ENCODE measurements at regions not wholly inside any gene's neighbourhood (a gene's known extent, or its start where the extent isn't known, plus 50 kb on each side); places are given as distances from the start of the nearest gene placed in this dataset.
"Not testable (repeated sequence)": the region's sequence is repeated elsewhere in the genome, so short reads cannot be mapped to it uniquely, and the experiment has no call there.

GRCh38 chr16:73956587-73957494, 339.8 kb upstream of the PSMD7 start:
- no peaks in the 10 kb centered on the region; the same call in 1 of the 2 replicates for H3K36me3 ChIP-seq (ENCODE audit: insufficient read depth, low read length)
- no peaks in the 10 kb centered on the region for H3K9me3 ChIP-seq (ENCODE audit: control insufficient read depth, insufficient read depth, low read length)
- H3K9ac ChIP-seq (ENCODE audit: low read depth, low read length): no peak overlapping the region
- 0 out of 2 replicates have a peak, but pooled peaks cover 5% of the 10 kb centered on the region for H3K4me1 ChIP-seq (ENCODE audit: insufficient read depth, low read length)

GRCh38 chr16:73955702-73956101, 340.9 kb upstream of the PSMD7 start:
- 0 out of 2 replicates have a peak, but pooled peaks cover 5% of the 10 kb centered on the region for H3K4me1 ChIP-seq (ENCODE audit: insufficient read depth, low read length)
- no peak overlapping the region for H3K9ac ChIP-seq (ENCODE audit: low read depth, low read length)
- H3K9me3 ChIP-seq (ENCODE audit: control insufficient read depth, insufficient read depth, low read length): no peaks in the 10 kb centered on the region
- H3K36me3 ChIP-seq (ENCODE audit: insufficient read depth, low read length): no peaks in the 10 kb centered on the region; the same call in 1 of the 2 replicates

- Histone ChIP-seq H3K9me3 (ENCODE audit: control insufficient read depth, insufficient read depth, low read length) (no peaks in the 10 kb centered on the region), H3K36me3 (ENCODE audit: insufficient read depth, low read length) (no peaks in the 10 kb centered on the region; the same call in 1 of the 2 replicates), H3K9ac (ENCODE audit: low read depth, low read length) (no peak overlapping the region), H3K4me1 (ENCODE audit: insufficient read depth, low read length) (0 out of 2 replicates have a peak, but pooled peaks cover 5% of the 10 kb centered on the region)
Measured at GRCh38 chr16:73955255-73955654, 341.4 kb upstream of the PSMD7 start.

GRCh38 chr16:73951481-73951880, 345.1 kb upstream of the PSMD7 start:
- Histone ChIP-seq H3K9me3 (ENCODE audit: control insufficient read depth, insufficient read depth, low read length) (no peaks in the 10 kb centered on the region), H3K4me1 (ENCODE audit: insufficient read depth, low read length) (no peaks in the 10 kb centered on the region), H3K9ac (ENCODE audit: low read depth, low read length) (no peak overlapping the region), H3K36me3 (ENCODE audit: insufficient read depth, low read length) (no peaks in the 10 kb centered on the region)

- Histone ChIP-seq H3K9me3 (ENCODE audit: control insufficient read depth, insufficient read depth, low read length) (no peaks in the 10 kb centered on the region), H3K9ac (ENCODE audit: low read depth, low read length) (no peak overlapping the region), H3K36me3 (ENCODE audit: insufficient read depth, low read length) (no peaks in the 10 kb centered on the region), H3K4me1 (ENCODE audit: insufficient read depth, low read length) (no peaks in the 10 kb centered on the region)
Measured at GRCh38 chr16:73949574-73950320, 346.9 kb upstream of the PSMD7 start.

GRCh38 chr16:73945631-73946030, 351.0 kb upstream of the PSMD7 start:
- H3K9me3 ChIP-seq (ENCODE audit: control insufficient read depth, insufficient read depth, low read length): no peaks in the 10 kb centered on the region
- no peaks in the 10 kb centered on the region for H3K36me3 ChIP-seq (ENCODE audit: insufficient read depth, low read length)
- H3K4me1 ChIP-seq (ENCODE audit: insufficient read depth, low read length): no peaks in the 10 kb centered on the region
- no peak overlapping the region for H3K9ac ChIP-seq (ENCODE audit: low read depth, low read length)

GRCh38 chr16:73943184-73943583, 353.4 kb upstream of the PSMD7 start:
- H3K9me3 ChIP-seq (ENCODE audit: control insufficient read depth, insufficient read depth, low read length); H3K36me3 ChIP-seq (ENCODE audit: insufficient read depth, low read length); H3K9ac ChIP-seq (ENCODE audit: low read depth, low read length); H3K4me1 ChIP-seq (ENCODE audit: insufficient read depth, low read length): not testable (repeated sequence)

DNA sequence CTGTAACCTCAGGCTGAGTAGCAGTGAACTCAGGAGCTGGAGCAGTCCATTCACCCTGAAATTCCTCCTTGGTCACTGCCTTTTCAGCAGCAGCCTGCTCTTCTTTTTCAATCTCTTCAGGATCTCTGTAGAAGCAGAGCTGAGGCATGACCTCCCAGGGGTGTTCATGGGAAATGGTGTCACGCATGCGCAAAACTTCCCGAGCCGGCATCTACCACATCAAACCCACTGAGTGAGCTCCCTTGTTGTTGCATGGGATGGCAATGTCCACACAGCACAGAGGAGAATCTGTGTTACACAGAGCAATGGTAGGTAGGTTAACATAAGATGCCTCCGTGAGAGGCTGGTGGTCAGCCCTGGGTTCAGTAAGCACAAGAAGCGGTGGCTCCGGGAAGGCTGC, 355.8 kb upstream of the PSMD7 start:
- H3K4me1 ChIP-seq (ENCODE audit: insufficient read depth, low read length); H3K36me3 ChIP-seq (ENCODE audit: insufficient read depth, low read length); H3K9ac ChIP-seq (ENCODE audit: low read depth, low read length); H3K9me3 ChIP-seq (ENCODE audit: control insufficient read depth, insufficient read depth, low read length): not testable (repeated sequence)

GRCh38 chr16:73923951-73924350, 372.7 kb upstream of the PSMD7 start:
- Histone ChIP-seq H3K36me3 (ENCODE audit: insufficient read depth, low read length) (no peaks in the 10 kb centered on the region), H3K9ac (ENCODE audit: low read depth, low read length) (no peak overlapping the region), H3K4me1 (ENCODE audit: insufficient read depth, low read length) (no peaks in the 10 kb centered on the region), H3K9me3 (ENCODE audit: control insufficient read depth, insufficient read depth, low read length) (peaks cover 3% of the 10 kb centered on the region)

DNA sequence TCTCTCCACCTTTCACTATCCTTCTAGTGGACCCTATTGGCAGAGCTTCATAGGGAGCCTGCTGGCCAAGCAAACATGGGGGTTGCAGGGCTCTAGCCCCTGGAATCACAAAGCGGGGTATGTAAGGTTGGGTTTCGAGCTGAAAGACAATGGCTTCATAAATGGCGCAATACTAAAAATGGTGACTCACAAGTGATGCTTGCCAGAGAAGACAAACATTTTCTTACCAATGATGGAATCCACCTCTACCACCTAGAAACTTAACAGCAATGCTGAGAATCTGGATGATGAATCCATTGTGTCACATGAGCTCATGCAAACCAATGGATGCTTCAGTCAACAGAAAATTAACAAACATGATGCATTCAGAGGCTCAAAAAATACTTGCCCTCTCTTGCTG, 375.3 kb upstream of the PSMD7 start:
- no peaks in the 10 kb centered on the region for H3K4me1 ChIP-seq (ENCODE audit: insufficient read depth, low read length)

DNA sequence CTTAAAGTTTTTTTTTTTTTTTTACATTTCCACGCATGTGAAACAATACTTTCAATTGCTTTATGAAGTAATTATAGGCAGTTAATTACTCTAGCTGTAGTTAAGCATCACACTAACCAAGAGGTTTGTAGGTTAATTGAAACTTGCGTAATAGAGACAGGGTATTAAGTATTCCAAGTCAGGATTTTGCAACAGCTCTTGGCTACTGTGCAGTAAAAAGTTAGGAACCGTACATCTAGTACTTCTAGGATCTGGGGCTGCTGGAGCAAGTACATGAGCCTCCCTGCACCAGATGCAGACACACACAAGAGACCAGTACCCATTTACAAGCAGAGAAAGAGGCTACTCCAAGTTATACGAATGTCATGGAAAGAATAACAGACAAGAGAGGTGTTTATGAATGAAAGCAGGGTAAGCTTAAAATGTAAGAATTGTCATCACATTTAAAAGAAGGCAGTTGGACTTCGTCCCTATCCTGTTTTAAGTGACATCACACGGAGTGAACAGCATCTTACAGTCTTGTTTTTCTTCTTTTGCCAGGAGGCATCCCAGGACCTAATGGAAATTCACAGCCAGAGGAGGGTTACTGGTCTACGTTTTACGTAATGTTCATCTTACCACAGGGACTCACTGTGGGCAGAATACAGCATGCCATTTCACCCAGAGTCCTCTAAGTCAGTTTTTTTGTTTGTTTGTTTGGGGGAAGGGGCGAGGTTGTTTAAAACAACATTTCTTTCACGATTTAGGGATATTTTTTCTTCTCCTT, 379.6 kb upstream of the PSMD7 start:
- no peaks in the 10 kb centered on the region for H3K36me3 ChIP-seq (ENCODE audit: insufficient read depth, low read length)
- no peak overlapping the region for H3K9ac ChIP-seq (ENCODE audit: low read depth, low read length)
- peaks cover 3% of the 10 kb centered on the region for H3K4me1 ChIP-seq (ENCODE audit: insufficient read depth, low read length)
- no peaks in the 10 kb centered on the region for H3K9me3 ChIP-seq (ENCODE audit: control insufficient read depth, insufficient read depth, low read length)

More for the DNA sequence above, 375.3 kb upstream of the PSMD7 start:
- Histone ChIP-seq H3K9me3 (ENCODE audit: control insufficient read depth, insufficient read depth, low read length) (peaks cover under 1% of the 10 kb centered on the region; the same call in 1 of the 2 replicates), H3K9ac (ENCODE audit: low read depth, low read length) (no peak overlapping the region), H3K36me3 (ENCODE audit: insufficient read depth, low read length) (no peaks in the 10 kb centered on the region)

GRCh38 chr16:73915935-73916334, 380.7 kb upstream of the PSMD7 start:
- Histone ChIP-seq H3K4me1 (ENCODE audit: insufficient read depth, low read length) (peaks cover 3% of the 10 kb centered on the region), H3K9ac (ENCODE audit: low read depth, low read length) (no peak overlapping the region), H3K9me3 (ENCODE audit: control insufficient read depth, insufficient read depth, low read length) (no peaks in the 10 kb centered on the region)

GRCh38 chr16:73915140-73915539, 381.5 kb upstream of the PSMD7 start:
- H3K4me1 ChIP-seq (ENCODE audit: insufficient read depth, low read length): peaks cover 3% of the 10 kb centered on the region
- no peaks in the 10 kb centered on the region for H3K9me3 ChIP-seq (ENCODE audit: control insufficient read depth, insufficient read depth, low read length)
- no peaks in the 10 kb centered on the region for H3K36me3 ChIP-seq (ENCODE audit: insufficient read depth, low read length)
- no peak overlapping the region for H3K9ac ChIP-seq (ENCODE audit: low read depth, low read length)

More at GRCh38 chr16:73915935-73916334, 380.7 kb upstream of the PSMD7 start:
- no peaks in the 10 kb centered on the region for H3K36me3 ChIP-seq (ENCODE audit: insufficient read depth, low read length)

- Histone ChIP-seq H3K36me3 (ENCODE audit: insufficient read depth, low read length) (no peaks in the 10 kb centered on the region), H3K4me1 (ENCODE audit: insufficient read depth, low read length) (peaks cover 3% of the 10 kb centered on the region), H3K9ac (ENCODE audit: low read depth, low read length) (no peak overlapping the region), H3K9me3 (ENCODE audit: control insufficient read depth, insufficient read depth, low read length) (no peaks in the 10 kb centered on the region)
Measured at GRCh38 chr16:73912850-73913249, 383.8 kb upstream of the PSMD7 start.
